GM21447 (cell line): ENCODE measurements at regions not wholly inside any gene's neighbourhood (a gene's known extent, or its start where the extent isn't known, plus 50 kb on each side); places are given as distances from the start of the nearest gene placed in this dataset.
"Not testable (repeated sequence)": the region's sequence is repeated elsewhere in the genome, so short reads cannot be mapped to it uniquely, and the experiment has no call there.

Experiments used
- ATAC-seq: cut with Tn5 transposase; IDR thresholded peaks from one replicate; pipeline ENCODE4 v1.9.1; 2021; ENCODE audit not compliant: unreplicated experiment

DNA sequence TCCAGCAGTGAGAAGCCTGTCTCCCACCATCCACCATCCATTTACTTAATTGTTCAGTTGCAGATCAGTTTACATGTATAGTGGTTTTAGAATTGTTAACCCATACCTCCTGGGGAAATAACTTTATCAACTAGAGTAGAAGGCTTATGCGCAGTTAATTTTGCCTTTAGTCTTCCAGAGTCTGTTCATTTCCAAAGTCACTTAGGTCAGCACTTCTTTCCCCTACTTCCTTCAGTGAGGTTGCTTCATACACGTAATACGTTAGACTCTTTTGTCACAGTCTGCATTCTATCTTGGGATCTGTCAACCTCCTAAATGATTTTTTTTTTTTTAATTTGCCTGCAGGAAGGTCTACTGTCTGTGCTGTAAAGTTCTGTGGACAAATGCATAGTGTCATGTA is 495.6 kb upstream of the ISX start:
- ATAC-seq: no peak

GRCh38 chr22:34579519-34579918 is 486.4 kb upstream of the ISX start:
- ATAC-seq: no peak

DNA sequence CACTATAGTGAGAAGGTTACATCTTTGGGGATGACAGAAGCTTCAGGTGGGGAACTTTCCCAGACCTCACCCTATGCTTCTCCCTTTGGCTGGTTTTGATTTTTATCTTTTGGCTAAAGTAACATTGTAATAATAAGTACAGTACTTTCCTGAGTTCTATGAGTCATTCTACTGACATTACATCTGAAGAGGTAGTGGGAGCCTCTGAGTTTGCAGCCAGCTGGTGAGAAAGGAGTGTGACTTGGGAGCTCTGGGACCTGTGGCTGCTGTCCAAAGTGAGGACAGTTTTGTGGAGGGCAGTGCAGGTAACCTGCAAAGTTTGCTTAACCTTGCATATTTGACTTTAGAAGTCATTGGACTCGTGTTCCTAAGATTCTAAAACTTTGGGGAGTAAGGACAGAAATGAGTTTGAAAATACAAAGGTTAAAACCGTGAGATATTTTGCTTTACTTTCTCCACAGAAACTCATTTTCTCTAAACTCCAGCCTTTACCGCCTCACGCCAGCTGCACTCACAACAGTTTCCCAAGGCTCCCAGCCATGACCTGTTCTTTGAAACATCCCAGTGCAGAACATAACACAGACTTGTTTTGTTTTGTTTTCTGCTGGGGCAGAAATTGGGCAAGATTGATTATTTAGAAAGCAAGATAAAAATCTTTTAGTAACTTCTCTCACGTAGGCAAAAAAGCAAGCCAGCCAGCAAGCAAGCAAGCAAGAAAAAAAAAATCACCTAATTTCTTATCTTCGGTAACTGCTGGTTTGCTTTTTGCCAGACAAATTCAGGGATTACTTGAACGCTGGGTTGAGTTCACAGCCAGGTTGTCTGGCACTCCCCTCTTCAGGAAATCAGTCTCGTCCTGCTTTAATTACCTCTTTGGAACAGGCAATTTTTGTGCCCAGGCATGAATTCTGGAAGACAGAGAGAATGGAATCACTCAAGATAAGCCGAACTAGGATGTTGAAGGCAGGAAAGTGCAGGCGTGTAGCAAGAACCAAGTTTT is 478.3 kb upstream of the ISX start:
- ATAC-seq: no peak

DNA sequence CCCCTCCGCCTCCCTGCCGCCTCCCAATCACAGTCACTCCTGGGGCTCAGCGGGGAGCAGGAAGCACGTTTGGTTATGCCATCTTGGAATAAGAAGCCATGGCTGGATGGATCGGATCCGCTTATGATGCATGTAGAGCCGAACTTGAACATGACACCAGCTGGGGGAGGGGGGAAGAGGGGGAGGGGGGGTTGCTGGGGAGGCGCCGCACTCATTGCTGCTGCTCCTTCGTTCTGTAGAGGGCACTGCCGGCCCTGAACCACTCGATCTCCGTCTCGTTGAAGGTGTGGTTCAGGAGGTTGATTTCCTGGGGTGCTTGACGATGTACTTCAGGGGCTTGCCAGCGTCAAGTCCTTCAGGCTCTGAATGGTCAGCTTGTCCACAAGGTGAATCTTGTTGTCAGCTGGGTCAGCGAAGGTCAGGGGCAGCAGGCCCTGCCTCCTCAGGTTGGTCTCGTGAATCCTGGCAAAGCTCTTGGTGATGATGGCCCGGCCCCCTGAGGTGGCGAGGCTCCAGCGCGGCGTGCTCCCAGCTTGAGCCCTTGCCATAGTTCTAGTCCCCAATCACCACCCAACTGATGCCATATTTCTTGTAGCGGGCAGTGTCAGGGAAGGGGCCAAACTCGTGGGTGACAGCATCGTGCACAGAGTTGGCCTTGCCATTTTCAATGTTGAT is 476.9 kb upstream of the ISX start:
- no peak for ATAC-seq

GRCh38 chr22:34592123-34592740 is 473.7 kb upstream of the ISX start:
- ATAC-seq: no peak

DNA sequence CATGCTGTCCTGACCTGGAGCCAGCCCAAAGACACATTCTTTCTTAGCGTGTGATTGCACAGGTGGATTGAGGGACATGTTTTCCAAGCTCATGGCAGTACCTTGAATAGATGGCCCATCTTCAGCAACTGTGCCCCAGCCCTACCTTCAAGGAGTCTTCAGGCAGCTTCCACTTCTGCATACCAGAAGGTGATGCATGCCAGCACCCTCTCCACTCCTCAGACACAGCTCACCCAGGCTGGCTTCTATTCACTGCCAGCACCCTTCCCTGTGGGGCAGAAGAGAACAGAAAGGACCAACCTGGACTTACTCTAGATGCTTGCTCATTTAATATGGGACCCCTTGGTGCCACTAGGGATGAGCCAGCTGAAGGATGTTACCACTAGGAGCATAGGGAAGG is 466.4 kb upstream of the ISX start:
- no peak for ATAC-seq

- no peak for ATAC-seq
Measured at GRCh38 chr22:34604312-34604711, 461.6 kb upstream of the ISX start.

DNA sequence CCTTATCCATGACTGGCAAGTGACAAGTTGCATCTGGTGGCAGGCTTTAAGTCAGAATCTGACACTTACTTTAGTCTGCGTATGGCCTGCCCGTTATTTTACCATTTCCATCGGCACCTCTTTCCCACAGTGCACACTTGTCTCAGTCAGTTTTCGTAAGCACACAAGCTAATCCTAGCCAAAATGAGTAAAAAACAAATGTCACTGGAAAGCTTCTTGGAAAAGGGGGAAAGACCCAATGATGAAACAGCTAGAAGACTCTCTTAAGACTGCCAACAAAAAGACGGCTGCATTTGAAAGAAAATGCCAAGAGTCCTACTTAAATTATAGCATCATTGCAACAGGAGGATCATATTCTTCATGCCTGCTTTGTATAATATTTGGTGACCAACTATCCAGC is 457.9 kb upstream of the ISX start:
- no peak for ATAC-seq

GRCh38 chr22:34608540-34609115 is 457.3 kb upstream of the ISX start:
- no peak for ATAC-seq

- ATAC-seq: no peak
Measured at GRCh38 chr22:34609646-34610045, 456.3 kb upstream of the ISX start.

DNA sequence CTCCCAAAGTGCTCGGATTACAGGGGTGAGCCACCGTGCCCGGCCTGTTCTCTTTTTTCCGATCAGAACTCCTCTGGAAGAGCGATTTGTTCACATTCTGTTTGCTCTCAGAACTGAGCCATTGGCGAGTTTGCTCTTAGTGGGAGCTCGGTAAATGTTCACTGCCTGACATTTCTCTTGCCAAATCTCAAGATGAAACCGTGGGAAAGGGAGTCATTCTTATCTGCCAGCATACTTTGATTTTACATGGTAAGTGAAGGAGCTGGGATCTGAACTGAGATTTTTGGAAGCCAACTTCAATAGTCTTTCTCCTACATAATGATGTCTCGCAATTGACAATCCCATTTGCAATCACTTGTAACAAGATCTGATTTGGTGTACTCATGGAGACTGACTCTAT is 445.8 kb upstream of the ISX start:
- ATAC-seq: no peak

DNA sequence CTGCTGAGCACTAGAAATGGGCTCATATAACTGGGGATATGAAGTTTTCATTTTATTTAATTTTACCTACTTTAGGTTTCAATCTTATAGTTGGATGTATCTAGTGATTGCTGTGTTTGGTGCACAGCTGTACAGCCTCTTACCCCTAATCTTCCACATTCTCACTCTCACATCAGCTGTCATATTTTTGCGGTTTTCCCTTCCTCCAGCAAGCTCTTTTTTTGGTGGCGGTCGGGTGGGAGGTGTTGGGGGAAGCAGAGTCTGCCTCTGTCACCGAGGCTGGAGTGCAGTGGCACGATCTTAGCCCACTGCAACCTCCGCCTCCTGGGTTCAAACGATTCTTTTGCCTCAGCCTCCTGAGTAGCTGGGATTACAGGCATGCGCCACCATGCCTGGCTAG is 445.1 kb upstream of the ISX start:
- no peak for ATAC-seq

DNA sequence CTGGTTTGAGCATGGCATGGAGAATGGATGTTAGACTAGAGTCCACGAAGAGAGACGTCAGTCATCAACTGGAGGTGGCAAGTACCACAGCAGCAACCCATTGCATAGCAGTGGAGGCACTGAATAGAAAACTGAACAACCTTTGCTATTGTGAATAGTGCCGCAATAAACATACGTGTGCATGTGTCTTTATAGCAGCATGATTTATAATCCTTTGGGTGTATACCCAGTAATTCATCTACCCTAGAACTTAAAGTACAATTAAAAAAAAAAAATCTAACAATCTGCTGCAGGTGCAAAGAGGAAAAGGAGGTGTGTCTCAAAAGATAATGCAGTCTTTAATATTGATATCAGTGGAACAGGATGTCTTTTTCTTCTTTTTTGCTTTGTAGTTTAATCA is 443.4 kb upstream of the ISX start:
- ATAC-seq: no peak

GRCh38 chr22:34623580-34623979 is 442.4 kb upstream of the ISX start:
- ATAC-seq: no peak

- ATAC-seq: not testable (repeated sequence)
Measured at GRCh38 chr22:34625892-34626291, 440.1 kb upstream of the ISX start.

DNA sequence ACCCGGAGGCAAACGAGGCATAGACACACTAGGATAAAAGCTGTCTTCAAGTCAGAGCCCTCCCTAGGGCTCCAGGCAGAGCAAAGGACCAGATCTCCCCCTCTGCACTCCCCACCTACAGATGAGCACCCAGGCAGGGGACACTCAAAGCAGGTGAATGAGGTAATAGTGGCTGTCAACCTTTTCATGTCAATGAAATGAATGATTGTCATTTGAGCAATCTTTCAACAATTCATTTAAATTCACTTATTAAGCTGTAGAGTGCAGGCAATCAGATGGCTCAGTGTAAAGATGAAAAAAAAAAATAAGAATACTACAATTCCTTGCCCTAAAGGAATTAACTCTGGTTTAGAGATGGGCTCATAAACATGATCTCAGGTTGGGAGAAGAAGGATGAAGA is 427.8 kb upstream of the ISX start:
- no peak for ATAC-seq

DNA sequence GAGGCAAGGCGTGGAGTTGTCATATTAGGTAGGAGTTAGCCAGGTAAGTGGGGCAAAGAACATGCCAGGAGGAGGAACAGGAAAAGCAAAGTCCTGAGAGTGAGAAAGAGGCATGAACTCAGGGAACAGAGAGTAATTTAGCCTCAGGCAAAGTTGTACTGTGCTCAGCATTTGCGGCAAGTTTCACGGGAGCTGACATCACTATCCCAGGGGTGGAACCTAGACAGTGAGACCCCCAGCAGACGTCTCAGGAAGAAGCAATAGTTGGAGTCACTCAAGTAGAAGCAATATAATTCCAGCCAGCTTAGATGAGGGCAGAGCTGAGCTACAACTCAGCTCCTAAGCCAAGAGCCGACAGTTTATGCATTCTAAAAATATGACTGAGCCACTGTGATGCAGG is 426.0 kb upstream of the ISX start:
- ATAC-seq: no peak

DNA sequence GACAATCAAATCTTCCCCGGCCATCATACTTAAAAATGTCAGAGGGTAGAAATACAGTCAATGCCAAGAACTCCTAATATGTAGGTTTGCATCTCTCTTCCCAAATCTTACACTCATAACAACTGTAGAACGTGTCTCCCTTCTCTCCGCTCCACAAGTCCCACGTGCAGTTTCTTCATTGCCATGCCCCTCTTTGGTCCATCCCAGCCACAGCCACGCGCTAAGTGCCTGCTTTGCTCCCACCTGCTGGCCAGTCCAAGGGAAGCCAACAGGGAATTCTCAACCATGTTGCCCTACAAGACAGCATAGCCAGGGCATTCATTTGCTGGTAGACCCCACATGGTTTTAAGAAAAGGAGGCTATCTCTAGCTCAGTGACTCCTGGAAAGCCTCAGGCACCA is 420.6 kb upstream of the ISX start:
- ATAC-seq: no peak

DNA sequence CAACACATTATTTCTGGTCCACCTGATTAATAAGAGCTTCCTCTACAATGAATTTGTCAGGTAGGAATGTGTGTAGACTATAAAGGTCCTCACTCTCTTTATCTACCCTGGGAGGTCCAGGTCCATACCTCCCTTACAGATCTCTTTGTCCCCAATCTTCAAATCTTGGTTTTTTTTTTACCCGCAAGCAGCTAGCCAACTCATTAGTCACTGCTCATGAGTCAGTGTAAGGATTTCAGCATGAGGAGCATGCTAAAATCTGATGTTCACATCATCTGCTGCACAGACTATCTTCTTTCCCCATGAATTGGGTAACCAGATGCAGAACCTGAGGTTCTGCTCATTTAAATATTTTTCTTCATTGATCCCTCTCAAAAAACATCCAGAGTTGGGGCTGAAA is 397.0 kb upstream of the ISX start:
- ATAC-seq: no peak

DNA sequence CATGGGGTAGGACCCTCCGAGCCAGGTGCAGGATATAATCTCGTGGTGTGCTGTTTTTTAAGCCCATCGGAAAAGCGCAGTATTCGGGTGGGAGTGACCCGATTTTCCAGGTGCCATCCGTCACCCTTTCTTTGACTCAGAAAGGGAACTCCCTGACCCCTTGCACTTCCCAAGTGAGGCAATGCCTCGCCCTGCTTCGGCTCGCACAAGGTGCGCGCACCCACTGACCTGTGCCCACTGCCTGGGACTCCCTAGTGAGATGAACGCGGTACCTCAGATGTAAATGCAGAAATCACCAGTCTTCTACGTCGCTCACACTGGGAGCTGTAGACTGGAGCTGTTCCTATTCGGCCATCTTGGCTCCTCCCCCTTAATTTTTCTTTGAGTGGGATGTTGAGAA is 382.9 kb upstream of the ISX start:
- not testable (repeated sequence) for ATAC-seq

DNA sequence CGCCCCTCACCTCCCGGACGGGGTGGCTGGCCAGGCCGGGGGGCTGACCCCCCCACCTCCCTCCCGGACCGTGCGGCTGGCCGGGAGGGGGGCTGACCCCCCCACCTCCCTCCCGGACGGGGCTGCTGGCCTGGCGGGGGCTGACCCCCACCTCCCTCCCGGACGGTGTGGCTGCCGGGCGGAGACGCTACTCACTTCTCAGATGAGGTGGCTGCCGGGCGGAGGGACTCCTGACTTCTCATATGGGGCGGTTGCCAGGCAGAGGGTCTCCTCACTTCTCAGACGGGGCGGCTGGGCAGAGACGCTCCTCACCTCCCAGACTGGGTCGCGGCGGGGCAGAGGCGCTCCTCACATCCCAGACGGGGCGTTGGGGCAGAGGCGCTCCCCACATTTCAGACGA is 381.7 kb upstream of the ISX start:
- not testable (repeated sequence) for ATAC-seq

GRCh38 chr22:34687116-34687515 is 378.8 kb upstream of the ISX start:
- ATAC-seq: no peak
